ENCODE measurements at regions not wholly inside any gene's neighbourhood (a gene's known extent, or its start where the extent isn't known, plus 50 kb on each side); places are given as distances from the start of the nearest gene placed in this dataset.
"Not testable (repeated sequence)": the region's sequence is repeated elsewhere in the genome, so short reads cannot be mapped to it uniquely, and the experiment has no call there.

- DNase-seq, result no peak
Measured at GRCh38 chr5:99879791-99880511, 655.2 kb upstream of the FAM174A start.

GRCh38 chr5:99878830-99879229 is 656.3 kb upstream of the FAM174A start:
- no peak for DNase-seq

GRCh38 chr5:99866740-99867139 is 668.4 kb upstream of the FAM174A start:
- DNase-seq, result no peak

GRCh38 chr5:99865159-99865558 is 670.0 kb upstream of the FAM174A start:
- DNase-seq, result no peak

GRCh38 chr5:99835791-99836190 is 699.4 kb upstream of the FAM174A start:
- no peak for DNase-seq

GRCh38 chr5:99827136-99827535 is 708.0 kb upstream of the FAM174A start:
- DNase-seq, result no peak

- no peak for DNase-seq
Measured at GRCh38 chr5:99817796-99818195, 717.4 kb upstream of the FAM174A start.

- DNase-seq, result no peak
Measured at GRCh38 chr5:99814321-99815063, 720.7 kb upstream of the FAM174A start.

- no peak for DNase-seq
Measured at GRCh38 chr5:99808657-99809230, 726.4 kb upstream of the FAM174A start.

- DNase-seq, result no peak
Measured at GRCh38 chr5:99807346-99807745, 727.8 kb upstream of the FAM174A start.

- no peak for DNase-seq
Measured at GRCh38 chr5:99795031-99795430, 740.1 kb upstream of the FAM174A start.

GRCh38 chr5:99788482-99788881 is 746.7 kb upstream of the FAM174A start:
- no peak for DNase-seq

GRCh38 chr5:99775189-99775588 is 760.0 kb upstream of the FAM174A start:
- DNase-seq, result no peak

- no peak for DNase-seq
Measured at GRCh38 chr5:99773290-99773689, 761.9 kb upstream of the FAM174A start.

GRCh38 chr5:99771296-99771695 is 763.9 kb upstream of the FAM174A start:
- no peak for DNase-seq

GRCh38 chr5:99765011-99765410 is 770.2 kb upstream of the FAM174A start:
- DNase-seq, result no peak

- no peak for DNase-seq
Measured at GRCh38 chr5:99763021-99763774, 772.0 kb upstream of the FAM174A start.

GRCh38 chr5:99747342-99747741 is 787.8 kb upstream of the FAM174A start:
- DNase-seq, result no peak

- not testable (repeated sequence) for DNase-seq
Measured at GRCh38 chr5:99733146-99733545, 802.0 kb upstream of the FAM174A start.

- not testable (repeated sequence) for DNase-seq
Measured at GRCh38 chr5:99730653-99731052, 801.8 kb upstream of the CHD1 start.

- no peak for DNase-seq
Measured at GRCh38 chr5:99724732-99725290, 796.0 kb upstream of the CHD1 start.

GRCh38 chr5:99721506-99721905 is 792.7 kb upstream of the CHD1 start:
- DNase-seq, result no peak

GRCh38 chr5:99715921-99716320 is 787.1 kb upstream of the CHD1 start:
- no peak for DNase-seq
